ENCODE measurements at regions not wholly inside any gene's neighbourhood (a gene's known extent, or its start where the extent isn't known, plus 50 kb on each side); places are given as distances from the start of the nearest gene placed in this dataset.

DNA sequence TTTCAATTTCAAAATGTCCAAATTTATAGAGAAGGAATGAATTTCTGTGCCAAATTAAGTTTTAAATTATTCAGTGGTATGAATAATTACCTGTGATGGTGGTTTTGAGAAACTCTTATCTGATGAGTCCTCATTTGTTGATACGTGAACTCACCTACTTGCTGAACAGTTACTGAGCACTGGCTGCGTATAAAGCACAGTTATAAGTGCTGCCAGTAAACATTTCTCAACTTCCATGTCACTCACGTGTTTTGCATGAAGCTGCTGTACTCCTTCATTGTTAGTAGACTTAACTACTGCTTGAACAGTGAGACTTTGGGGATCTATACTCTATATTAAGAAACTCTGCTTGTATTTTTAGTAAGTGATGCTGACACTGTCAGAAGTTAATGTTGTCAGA is 269.1 kb upstream of the FZD8 start:
- TF ChIP-seq EZH2 (IDR thresholded peaks at IDR 0.05): no peak
- no peak for TF ChIP-seq REST (IDR thresholded peaks at IDR 0.05; ENCODE audit: low read depth)
- no peak for TF ChIP-seq CTCF (IDR thresholded peaks at IDR 0.05 in 2 of 3, conservative IDR thresholded peaks at IDR 0.05 in 1 of 3; ENCODE audit: borderline replicate concordance in 1 of 3, insufficient read depth in 1 of 3, low read depth in 2 of 3, low read length in 2 of 3)
- TF ChIP-seq EZH2phosphoT487 (IDR thresholded peaks at IDR 0.05; ENCODE audit: borderline replicate concordance): no peak
- TF ChIP-seq SP1 (IDR thresholded peaks at IDR 0.05; ENCODE audit: low read depth): no peak
- no peak for TF ChIP-seq RAD21 (IDR thresholded peaks at IDR 0.05; ENCODE audit: low read depth)
- no peak for TF ChIP-seq YY1 (IDR thresholded peaks at IDR 0.05; ENCODE audit: extremely low read depth, insufficient replicate concordance, low read depth, low read length)
- no peak for TF ChIP-seq FOSL1 (IDR thresholded peaks at IDR 0.05; ENCODE audit: low read depth)
- TF ChIP-seq POLR2A (IDR thresholded peaks at IDR 0.05; ENCODE audit: borderline replicate concordance, extremely low read depth, insufficient read depth, insufficient read length): no peak
- TF ChIP-seq POLR2AphosphoS5 (IDR thresholded peaks at IDR 0.05; ENCODE audit: low read depth, low read length): no peak
- TF ChIP-seq MAX (IDR thresholded peaks at IDR 0.05): no peak
- no peak for TF ChIP-seq ZFX (IDR thresholded peaks at IDR 0.05)
